ENCODE measurements at regions not wholly inside any gene's neighbourhood (a gene's known extent, or its start where the extent isn't known, plus 50 kb on each side); places are given as distances from the start of the nearest gene placed in this dataset.

GRCh38 chr6:90387383-90387775 is 90.7 kb upstream of the BACH2 start:
- TF ChIP-seq SUZ12 (IDR thresholded peaks at IDR 0.05; ENCODE audit: extremely low read depth, insufficient read depth, insufficient read length) (no peak), ZNF274 (IDR thresholded peaks at IDR 0.05; ENCODE audit: low read depth, low read length) (no peak)
